ENCODE measurements at regions not wholly inside any gene's neighbourhood (a gene's known extent, or its start where the extent isn't known, plus 50 kb on each side); places are given as distances from the start of the nearest gene placed in this dataset.
A peak's percentile ranks its signal among the peaks of the same experiment; 100 is the strongest.

DNA sequence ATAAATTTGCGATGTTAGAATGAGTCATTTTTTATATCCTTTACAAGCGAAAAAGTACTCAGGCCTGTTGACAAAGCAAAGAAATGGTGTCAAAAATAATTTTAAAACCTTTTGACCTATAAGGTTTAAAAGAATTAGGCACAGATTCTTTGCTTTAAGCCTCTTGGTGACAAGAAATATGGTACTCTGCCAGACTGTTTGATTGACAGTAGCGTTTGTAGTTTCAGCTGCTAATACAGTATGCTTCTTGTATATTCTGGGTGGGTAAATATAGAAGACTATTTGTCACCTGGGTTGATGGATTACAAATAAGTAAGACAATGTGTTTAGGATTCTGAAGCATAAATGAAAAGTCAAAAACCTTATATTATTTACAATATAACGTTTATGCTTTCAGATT lies 193.1 kb upstream of the PITX2 start:
- no peaks in the 10 kb centered on the region for H3K9me3 ChIP-seq
- DNase-seq = no peak
- no peak overlapping the region for H3K4me3 ChIP-seq
- peaks cover 11 to 15% of the 10 kb centered on the region in 2 donors for H3K4me1 ChIP-seq
- peak; percentile 71 to 76 for ATAC-seq
- H3K27me3 ChIP-seq = no peaks in the 10 kb centered on the region
- H3K36me3 ChIP-seq = no peaks in the 10 kb centered on the region
- intact Hi-C loops (cut with DNase I; ENCODE audit: low total_unique reads) (no loop called here), in situ Hi-C loops (cut with MboI; ENCODE audit: low sequenced_read_pairs in 4 of 4) (no loop called here)
- TF ChIP-seq POLR2A (IDR thresholded peaks at IDR 0.05) = no peak
- TF ChIP-seq, protein P1, sequence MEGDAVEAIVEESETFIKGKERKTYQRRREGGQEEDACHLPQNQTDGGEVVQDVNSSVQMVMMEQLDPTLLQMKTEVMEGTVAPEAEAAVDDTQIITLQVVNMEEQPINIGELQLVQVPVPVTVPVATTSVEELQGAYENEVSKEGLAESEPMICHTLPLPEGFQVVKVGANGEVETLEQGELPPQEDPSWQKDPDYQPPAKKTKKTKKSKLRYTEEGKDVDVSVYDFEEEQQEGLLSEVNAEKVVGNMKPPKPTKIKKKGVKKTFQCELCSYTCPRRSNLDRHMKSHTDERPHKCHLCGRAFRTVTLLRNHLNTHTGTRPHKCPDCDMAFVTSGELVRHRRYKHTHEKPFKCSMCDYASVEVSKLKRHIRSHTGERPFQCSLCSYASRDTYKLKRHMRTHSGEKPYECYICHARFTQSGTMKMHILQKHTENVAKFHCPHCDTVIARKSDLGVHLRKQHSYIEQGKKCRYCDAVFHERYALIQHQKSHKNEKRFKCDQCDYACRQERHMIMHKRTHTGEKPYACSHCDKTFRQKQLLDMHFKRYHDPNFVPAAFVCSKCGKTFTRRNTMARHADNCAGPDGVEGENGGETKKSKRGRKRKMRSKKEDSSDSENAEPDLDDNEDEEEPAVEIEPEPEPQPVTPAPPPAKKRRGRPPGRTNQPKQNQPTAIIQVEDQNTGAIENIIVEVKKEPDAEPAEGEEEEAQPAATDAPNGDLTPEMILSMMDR (IDR thresholded peaks at IDR 0.05 in 4 of 5, conservative IDR thresholded peaks at IDR 0.05 in 1 of 5) = no peak
- H3K27ac ChIP-seq = no peak overlapping the region

DNA sequence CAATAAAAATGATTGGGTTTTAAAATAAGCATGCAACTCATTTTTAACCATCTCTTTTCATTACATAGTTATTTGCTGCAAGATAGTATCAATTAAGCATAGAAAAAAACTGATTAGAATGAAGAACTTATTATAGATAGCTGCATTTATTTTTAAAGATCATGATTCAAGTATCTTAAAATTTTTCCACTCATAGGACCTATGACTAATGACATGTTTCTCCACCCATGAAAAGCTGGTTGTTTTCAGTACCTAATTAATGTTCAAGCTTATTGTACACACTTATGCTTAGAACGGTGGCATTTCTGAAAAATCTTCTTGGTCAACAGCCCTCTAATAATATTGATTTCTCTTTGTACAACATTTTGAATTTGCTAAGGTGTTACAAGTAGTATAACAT lies 193.5 kb upstream of the PITX2 start:
- TF ChIP-seq POLR2A (IDR thresholded peaks at IDR 0.05) = no peak
- TF ChIP-seq, protein P1 (IDR thresholded peaks at IDR 0.05 in 4 of 5, conservative IDR thresholded peaks at IDR 0.05 in 1 of 5) = no peak
- H3K4me3 ChIP-seq = no peak overlapping the region
- no peaks in the 10 kb centered on the region for H3K27me3 ChIP-seq
- in situ Hi-C loops (cut with MboI; ENCODE audit: low sequenced_read_pairs in 4 of 4) = no loop called here
- no peak overlapping the region for H3K27ac ChIP-seq
- intact Hi-C loops (cut with DNase I; ENCODE audit: low total_unique reads) = no loop called here
- no peaks in the 10 kb centered on the region for H3K9me3 ChIP-seq
- H3K4me1 ChIP-seq = peaks cover 11 to 15% of the 10 kb centered on the region in 2 donors
- no peaks in the 10 kb centered on the region for H3K36me3 ChIP-seq
- ATAC-seq (peak in 1 of 2 donors; percentile 51), DNase-seq (no peak)

DNA sequence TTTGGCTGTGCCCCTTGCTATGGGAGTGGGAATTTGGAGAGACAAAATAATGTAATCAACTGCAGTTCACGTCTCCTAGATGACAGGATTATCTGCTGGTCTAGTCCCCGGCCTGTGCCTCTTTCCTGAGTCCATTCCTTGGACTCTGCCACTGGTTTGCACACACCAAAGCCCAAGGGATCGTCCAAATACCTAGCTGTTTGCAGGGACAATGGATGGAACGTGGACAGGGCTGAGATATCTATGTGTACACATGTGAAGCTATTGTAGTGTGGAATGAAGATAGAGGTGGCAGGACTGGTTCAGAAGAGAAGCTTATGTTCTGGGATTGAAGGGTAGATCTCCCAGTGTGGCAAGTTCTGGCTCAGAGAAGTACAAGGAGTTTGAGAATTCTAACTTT lies 198.3 kb upstream of the PITX2 start:
- no peak for ATAC-seq
- no peak for DNase-seq
- Histone ChIP-seq H3K27ac (no peak overlapping the region), H3K27me3 (no peaks in the 10 kb centered on the region), H3K4me1 (peaks cover 7 to 9% of the 10 kb centered on the region in 2 donors), H3K36me3 (no peaks in the 10 kb centered on the region), H3K9me3 (no peaks in the 10 kb centered on the region), H3K4me3 (no peak overlapping the region)
- no peak for TF ChIP-seq POLR2A (IDR thresholded peaks at IDR 0.05)
- TF ChIP-seq, protein P1 (IDR thresholded peaks at IDR 0.05 in 4 of 5, conservative IDR thresholded peaks at IDR 0.05 in 1 of 5) = no peak
- intact Hi-C loops (cut with DNase I; ENCODE audit: low total_unique reads) = no loop called here
- in situ Hi-C loops (cut with MboI; ENCODE audit: low sequenced_read_pairs in 4 of 4) = no loop called here

DNA sequence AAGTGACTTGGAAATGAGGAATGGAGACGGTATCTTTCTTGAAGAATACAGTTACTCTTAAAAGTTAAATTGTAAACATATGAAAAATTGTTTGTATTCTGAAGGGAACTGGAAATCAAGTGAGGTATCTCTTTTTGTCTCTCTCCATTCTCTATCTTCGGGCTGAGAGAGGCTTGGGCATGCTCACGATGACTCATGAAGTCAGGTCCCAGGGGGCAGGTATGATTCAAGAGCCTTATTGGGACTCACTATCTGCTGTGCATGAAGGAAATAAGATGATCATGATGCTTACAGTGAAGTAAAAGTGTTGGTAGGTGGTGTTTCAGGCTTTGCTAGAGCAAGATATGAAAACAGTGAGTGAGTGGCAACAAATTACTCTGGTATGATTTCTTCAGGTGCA lies 200.4 kb upstream of the PITX2 start:
- Histone ChIP-seq H3K9me3 (no peaks in the 10 kb centered on the region), H3K36me3 (no peaks in the 10 kb centered on the region), H3K27ac (no peak overlapping the region), H3K4me3 (no peak overlapping the region), H3K4me1 (no peaks in the 10 kb centered on the region), H3K27me3 (no peaks in the 10 kb centered on the region)
- intact Hi-C loops (cut with DNase I; ENCODE audit: low total_unique reads) = no loop called here
- no peak for DNase-seq
- in situ Hi-C loops (cut with MboI; ENCODE audit: low sequenced_read_pairs in 4 of 4) = no loop called here
- TF ChIP-seq, protein P1 (IDR thresholded peaks at IDR 0.05 in 4 of 5, conservative IDR thresholded peaks at IDR 0.05 in 1 of 5) = no peak
- TF ChIP-seq POLR2A (IDR thresholded peaks at IDR 0.05) = no peak
- no peak for ATAC-seq

DNA sequence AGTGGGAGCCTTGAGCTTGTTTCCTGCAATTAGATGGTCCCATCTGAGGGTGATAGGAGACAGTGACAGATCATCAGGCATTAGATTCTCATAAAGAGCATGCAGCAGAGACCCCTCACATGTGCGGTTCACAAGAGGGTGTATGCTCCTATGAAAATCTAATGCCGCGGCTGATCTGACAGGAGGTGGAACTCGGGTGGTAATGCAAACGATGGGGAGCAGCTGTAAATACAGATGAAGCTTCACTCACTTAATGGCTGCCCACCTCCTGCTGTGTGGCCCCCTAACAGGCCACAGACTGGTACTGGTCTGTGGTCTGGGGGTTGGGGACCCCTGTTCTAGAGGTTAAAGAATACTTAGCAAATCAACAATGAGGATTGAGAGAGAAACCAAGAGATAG lies 201.5 kb upstream of the PITX2 start:
- no peaks in the 10 kb centered on the region for H3K36me3 ChIP-seq
- H3K4me1 ChIP-seq = no peaks in the 10 kb centered on the region
- no peak overlapping the region for H3K27ac ChIP-seq
- in situ Hi-C loops (cut with MboI; ENCODE audit: low sequenced_read_pairs in 4 of 4) (no loop called here), intact Hi-C loops (cut with DNase I; ENCODE audit: low total_unique reads) (no loop called here)
- DNase-seq (no peak), ATAC-seq (no peak)
- no peaks in the 10 kb centered on the region for H3K27me3 ChIP-seq
- H3K4me3 ChIP-seq = no peak overlapping the region
- H3K9me3 ChIP-seq = no peaks in the 10 kb centered on the region
- TF ChIP-seq, protein P1 (IDR thresholded peaks at IDR 0.05 in 4 of 5, conservative IDR thresholded peaks at IDR 0.05 in 1 of 5) = no peak
- no peak for TF ChIP-seq POLR2A (IDR thresholded peaks at IDR 0.05)
